ENCODE measurements at regions not wholly inside any gene's neighbourhood (a gene's known extent, or its start where the extent isn't known, plus 50 kb on each side); places are given as distances from the start of the nearest gene placed in this dataset.

DNA sequence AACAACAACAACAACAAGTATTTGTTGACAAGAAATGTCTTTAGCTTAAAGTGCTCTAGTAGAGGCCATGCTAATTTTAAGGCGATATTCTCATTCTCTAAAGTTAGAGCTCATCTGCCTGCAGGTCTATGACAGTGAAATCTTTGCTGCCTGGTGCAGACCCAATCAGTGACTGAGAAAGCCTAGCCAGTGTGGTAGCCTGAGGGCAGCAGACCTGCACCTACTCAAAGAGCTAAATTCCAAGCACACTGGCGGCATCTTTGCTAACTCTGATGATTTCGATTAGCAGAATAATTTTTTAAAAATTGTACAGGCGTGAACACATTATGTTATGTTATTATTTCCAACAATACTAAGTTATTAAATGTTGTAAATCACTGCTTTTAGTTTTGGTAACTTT lies 228.8 kb upstream of the RGMA start:
- Histone ChIP-seq H3K4me3 (no peak overlapping the region), H3K4me1 (no peaks in the 10 kb centered on the region), H3K27me3 (no peaks in the 10 kb centered on the region), H3K36me3 (no peaks in the 10 kb centered on the region), H3K27ac (no peak overlapping the region), H3K9me3 (no peaks in the 10 kb centered on the region)
- intact Hi-C loops (cut with DNase I): loop anchor here (5.0 kb wide), 3 partner anchors 245 to 400 kb away; no protein-coding TSS in a partner anchor
- TF ChIP-seq, protein P1, sequence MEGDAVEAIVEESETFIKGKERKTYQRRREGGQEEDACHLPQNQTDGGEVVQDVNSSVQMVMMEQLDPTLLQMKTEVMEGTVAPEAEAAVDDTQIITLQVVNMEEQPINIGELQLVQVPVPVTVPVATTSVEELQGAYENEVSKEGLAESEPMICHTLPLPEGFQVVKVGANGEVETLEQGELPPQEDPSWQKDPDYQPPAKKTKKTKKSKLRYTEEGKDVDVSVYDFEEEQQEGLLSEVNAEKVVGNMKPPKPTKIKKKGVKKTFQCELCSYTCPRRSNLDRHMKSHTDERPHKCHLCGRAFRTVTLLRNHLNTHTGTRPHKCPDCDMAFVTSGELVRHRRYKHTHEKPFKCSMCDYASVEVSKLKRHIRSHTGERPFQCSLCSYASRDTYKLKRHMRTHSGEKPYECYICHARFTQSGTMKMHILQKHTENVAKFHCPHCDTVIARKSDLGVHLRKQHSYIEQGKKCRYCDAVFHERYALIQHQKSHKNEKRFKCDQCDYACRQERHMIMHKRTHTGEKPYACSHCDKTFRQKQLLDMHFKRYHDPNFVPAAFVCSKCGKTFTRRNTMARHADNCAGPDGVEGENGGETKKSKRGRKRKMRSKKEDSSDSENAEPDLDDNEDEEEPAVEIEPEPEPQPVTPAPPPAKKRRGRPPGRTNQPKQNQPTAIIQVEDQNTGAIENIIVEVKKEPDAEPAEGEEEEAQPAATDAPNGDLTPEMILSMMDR (IDR thresholded peaks at IDR 0.05): no peak
- no peak for DNase-seq (ENCODE audit: low spot score in 2 of 2)

DNA sequence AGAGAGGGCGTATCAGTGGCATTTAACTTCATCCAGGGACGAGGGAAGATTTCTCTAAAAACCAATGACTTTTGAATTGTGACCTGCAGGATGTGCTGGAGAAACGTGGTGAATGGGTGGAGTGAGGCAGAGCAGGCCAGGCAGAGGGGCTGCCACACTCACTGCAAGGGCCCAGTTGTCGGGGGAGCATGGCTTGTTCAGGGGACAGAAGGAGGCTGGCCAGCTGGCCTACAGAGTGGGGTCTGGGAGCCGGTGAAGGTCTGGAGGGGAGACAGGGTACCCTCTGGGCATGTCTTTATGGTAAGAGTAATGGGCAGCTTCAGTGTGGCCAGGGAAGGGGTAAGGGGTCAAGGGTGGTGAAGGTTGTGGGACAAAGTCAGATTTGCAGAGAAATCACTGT lies 225.2 kb upstream of the RGMA start:
- no peak overlapping the region for H3K4me3 ChIP-seq
- no peaks in the 10 kb centered on the region for H3K27me3 ChIP-seq
- no peaks in the 10 kb centered on the region for H3K9me3 ChIP-seq
- intact Hi-C loops (cut with DNase I): no loop called here
- TF ChIP-seq, protein P1 (IDR thresholded peaks at IDR 0.05): no peak
- H3K36me3 ChIP-seq: no peaks in the 10 kb centered on the region
- no peak for DNase-seq (ENCODE audit: low spot score in 2 of 2)
- H3K4me1 ChIP-seq: no peaks in the 10 kb centered on the region
- no peak overlapping the region for H3K27ac ChIP-seq

DNA sequence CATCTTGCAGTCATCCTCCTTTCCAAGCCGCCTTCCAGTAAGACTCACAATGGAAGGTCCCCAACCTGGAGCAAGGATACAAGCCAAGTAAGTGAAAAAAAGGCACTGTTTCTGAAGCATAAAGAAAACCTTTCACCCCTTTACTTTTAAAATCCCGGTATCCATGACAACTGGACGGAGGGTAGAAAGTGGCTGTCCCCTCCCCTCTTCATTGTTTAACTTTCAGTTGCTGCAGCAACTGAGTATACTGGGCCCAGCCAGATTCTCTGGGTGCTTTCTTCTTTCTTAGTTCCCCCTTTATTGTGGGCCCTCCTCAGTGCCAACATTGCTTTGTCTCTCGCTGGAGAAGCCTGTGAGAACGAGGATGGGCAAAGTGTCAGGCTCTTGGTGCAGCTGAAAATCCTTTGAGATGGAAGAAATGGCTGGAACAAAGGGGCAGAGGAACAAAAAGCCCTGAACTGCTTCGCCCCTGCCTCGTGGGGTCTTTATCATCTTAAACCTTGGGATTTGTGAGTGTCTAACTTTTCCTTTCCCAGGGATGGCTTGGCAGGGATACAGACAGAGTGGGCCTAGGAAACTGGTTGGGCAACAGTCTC lies 224.0 kb upstream of the RGMA start:
- TF ChIP-seq, protein P1 (IDR thresholded peaks at IDR 0.05): no peak
- no peaks in the 10 kb centered on the region for H3K4me1 ChIP-seq
- intact Hi-C loops (cut with DNase I): no loop called here
- no peaks in the 10 kb centered on the region for H3K36me3 ChIP-seq
- H3K27ac ChIP-seq: no peak overlapping the region
- no peak for DNase-seq (ENCODE audit: low spot score in 2 of 2)
- H3K9me3 ChIP-seq: no peaks in the 10 kb centered on the region
- H3K4me3 ChIP-seq: no peak overlapping the region
- no peaks in the 10 kb centered on the region for H3K27me3 ChIP-seq

DNA sequence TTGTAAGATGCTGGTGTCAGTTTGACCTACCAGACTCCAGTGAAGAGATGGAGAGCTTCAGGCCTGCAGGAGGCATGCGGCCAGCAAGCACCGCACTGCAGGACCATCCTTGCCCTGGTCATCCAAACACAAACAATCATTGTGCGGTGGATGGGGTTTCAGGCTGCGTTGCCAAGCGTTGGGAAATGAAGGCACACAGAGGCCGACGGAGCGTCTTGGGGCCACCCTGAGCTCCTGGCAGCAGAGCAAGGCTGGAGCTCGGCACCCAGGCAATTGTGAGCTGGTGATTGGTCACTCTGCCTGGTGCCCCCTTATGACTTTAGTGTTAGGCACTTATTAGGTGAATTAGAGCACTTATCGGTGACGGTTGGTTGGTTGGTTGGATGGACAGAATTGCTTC lies 222.6 kb upstream of the RGMA start:
- TF ChIP-seq, protein P1 (IDR thresholded peaks at IDR 0.05): no peak
- Histone ChIP-seq H3K4me1 (no peaks in the 10 kb centered on the region), H3K9me3 (no peaks in the 10 kb centered on the region), H3K27ac (no peak overlapping the region), H3K27me3 (no peaks in the 10 kb centered on the region), H3K4me3 (no peak overlapping the region), H3K36me3 (no peaks in the 10 kb centered on the region)
- DNase-seq (ENCODE audit: low spot score in 2 of 2): no peak
- intact Hi-C loops (cut with DNase I): no loop called here

DNA sequence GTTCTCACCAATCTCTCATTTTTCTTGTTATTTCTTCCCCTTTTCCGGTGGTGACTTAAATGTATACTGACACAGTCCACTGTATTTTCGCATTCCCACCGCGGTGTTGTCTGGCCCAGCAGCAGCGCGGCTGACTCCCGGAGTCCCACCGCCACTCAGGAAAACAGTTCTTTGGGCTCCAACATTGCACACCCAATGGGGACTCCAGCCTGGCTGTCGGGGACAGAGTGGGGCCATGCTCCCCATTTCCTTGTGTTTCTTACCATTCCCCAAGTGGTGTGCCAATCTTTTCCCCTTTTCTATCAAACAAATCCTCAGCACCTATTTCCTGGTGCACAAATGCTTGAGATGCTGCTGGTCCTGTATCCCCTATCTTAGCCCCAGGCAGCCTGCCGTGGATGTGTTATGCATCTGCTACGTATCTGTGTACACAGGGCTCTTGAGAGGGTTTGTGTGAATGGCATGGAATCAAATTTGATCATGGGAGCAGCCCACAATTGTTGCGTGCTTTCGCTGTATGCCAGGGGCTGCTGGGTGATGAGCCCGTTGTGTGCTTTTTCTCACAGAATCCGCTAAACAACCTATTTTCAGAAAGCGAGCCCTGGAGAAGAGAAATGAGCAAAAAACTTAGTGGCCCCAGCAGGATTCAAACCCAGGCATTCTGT lies 219.1 kb upstream of the RGMA start:
- no peaks in the 10 kb centered on the region for H3K27me3 ChIP-seq
- intact Hi-C loops (cut with DNase I): no loop called here
- H3K36me3 ChIP-seq: no peaks in the 10 kb centered on the region
- no peak overlapping the region for H3K4me3 ChIP-seq
- no peak overlapping the region for H3K27ac ChIP-seq
- no peaks in the 10 kb centered on the region for H3K4me1 ChIP-seq
- TF ChIP-seq, protein P1 (IDR thresholded peaks at IDR 0.05): no peak
- no peak for DNase-seq (ENCODE audit: low spot score in 2 of 2)
- H3K9me3 ChIP-seq: no peaks in the 10 kb centered on the region

Data from ascending aorta (tissue), 2 donors.